HG03354 (cell line): ENCODE measurements at regions not wholly inside any gene's neighbourhood (a gene's known extent, or its start where the extent isn't known, plus 50 kb on each side); places are given as distances from the start of the nearest gene placed in this dataset.

Experiments used
- ATAC-seq: cut with Tn5 transposase; IDR thresholded peaks from one replicate; pipeline ENCODE4 v1.9.1; 2021; ENCODE audit warnings: mild to moderate bottlenecking; ENCODE audit not compliant: unreplicated experiment, poor library complexity, severe bottlenecking

DNA sequence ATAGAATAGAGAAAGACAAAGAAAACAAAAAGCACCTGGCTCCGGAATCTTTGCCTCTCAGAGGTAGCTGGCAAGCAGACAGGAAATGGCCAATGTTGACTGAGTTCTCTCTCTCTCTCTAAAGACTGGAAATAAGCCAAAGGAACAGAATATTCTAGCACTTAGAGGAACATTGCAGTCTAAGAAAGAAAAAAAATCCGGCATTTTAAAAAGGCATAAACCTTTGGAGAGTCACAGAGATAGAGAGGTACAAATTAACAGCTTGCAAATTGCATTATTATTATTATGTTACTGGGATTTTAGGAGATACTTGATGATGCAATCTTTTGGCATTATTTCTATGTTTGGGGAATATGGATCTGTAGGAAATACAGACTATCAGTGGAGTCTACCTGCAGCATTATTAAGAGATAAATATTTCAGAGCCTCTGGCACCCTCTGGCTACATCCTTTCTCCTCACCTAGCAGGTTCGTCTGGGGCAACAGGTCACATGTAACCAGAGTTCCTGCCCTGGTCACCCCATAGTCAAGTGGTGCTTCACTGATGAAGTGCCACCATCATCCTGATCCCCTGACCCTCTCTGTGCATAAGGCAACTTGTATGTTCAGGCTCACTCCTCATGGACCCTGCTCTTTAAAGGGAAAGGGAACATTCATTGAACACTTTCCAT, 318.9 kb upstream of the ACVR2A start:
- ATAC-seq = no peak

DNA sequence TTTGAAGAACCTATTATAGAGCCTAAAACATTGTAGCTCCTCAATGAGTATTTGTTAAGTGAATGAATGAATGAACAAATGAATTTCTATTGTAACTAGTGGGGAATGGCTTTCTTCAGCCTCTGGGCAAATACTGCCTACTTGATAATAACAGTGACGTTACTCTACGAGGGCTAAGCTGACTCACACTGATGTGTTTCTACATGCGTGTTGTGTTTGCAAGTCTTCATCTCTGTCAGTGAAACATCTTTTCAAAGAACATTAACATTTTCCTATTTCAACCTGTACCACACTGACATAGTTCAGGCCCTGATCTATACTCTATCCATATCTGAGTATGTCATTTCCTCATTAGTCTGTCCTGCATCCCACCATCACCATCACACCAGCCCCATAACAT, 319.9 kb upstream of the ACVR2A start:
- ATAC-seq = no peak

DNA sequence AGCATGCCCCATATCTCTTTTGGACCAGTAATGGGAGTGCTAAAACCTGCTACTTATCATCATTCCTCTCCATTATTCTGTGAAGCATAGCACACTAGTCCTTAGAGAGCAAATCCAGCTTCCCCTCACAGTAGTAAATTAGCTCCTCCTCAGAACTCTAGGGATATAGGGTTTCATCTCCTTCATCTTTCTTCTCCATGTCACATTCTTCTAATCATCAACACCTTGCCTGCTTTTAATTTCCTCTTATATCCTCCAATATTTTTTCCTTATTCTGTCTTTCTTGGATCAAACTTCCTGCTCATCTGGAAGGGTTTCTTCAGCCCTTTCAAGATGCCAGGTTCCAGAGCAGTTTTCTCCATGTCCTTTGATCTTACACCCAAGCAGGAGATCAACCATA, 321.4 kb upstream of the ACVR2A start:
- no peak for ATAC-seq

DNA sequence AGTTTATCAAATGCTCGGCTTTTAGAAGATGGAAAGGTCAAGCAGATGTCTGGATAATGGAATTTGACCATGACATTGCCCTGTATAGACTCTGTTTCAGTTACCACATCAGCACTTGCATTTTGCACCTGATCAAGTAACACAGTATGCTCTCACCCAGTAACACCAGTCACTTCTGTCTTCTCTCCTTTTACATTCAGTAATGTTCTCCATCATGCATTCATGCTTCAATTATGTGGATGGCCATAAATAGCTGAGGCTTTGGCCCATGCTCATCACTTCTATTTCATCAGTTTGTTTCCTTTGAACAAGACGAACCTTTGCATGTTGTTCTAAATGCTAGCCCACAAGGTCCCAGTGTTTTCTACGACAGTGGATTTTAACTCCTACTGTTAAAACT, 322.9 kb upstream of the ACVR2A start:
- no peak for ATAC-seq

DNA sequence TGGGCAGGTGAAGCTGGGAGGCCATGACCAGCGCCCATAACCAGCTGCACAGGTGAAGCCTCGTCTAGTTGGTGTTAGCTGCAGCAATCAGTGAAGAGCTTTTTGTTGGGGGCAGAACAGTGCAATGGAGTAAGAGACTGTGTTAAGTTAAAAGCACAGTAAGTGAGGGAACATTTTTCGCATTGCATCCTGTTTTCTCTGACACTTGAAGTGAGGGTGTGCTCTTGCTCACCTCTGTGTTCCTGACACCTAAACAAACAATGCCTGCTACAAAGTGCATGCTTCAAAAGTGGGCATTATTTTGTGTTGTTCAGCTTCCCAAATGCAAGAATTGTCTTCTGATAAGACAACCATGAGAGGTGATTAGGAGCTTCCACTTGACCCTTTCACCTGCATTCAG, 324.0 kb upstream of the ACVR2A start:
- ATAC-seq = no peak

DNA sequence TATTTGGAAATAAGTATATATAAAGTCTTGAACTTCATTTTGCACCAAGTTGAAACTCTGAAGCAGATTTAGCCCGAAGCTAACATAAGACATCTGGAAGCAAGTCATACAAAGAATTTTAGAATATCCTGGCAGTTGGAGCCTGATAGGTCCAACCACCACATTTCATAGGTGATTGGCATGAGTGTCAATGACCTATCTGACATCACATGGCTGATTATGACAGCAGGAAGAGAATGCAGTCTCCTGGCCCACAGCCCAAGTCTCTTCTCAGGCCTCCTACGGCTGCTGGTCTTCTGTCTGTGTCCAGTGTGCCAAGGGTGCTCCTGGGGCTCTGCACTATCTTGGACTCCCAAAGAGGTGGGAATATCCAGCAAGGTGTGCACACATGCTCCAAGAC, 325.7 kb upstream of the ACVR2A start:
- no peak for ATAC-seq

DNA sequence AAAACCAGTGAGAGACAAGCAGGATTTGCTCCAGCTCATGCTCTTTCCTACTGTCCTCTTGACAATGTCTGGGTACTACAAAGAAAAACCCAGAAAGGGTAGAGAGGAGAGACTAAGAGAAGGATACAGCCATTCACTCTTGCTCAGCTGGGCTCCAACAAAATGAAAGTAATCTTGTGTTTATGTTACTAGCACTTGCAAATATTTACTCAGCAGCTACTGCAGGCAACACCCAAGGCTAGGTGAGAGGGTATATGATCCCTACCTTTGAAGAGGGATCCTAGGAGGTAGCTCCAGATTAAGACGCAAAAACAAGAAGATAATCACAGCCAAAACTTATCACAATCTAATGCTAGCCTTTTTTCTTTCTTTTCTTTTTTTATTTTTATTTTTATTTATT, 329.6 kb upstream of the ACVR2A start:
- no peak for ATAC-seq

DNA sequence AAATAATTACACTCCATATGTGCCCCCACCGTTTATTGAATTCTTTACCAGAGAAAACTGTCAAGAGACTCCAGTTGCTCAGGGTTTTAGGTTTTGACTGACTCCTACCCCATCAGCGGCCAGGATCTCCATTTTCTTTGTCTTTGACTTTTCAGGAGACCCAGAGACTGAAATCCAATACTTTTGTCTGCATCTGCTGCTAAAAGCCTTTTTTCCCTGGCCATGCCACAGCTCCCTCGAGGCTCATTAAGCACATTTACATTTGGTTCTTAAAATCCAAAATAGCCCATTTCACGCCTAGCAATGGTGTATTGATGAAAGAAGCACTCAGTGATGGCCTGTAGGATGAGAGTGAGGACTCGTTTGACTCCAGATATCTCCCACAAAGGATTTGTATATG, 332.6 kb upstream of the ACVR2A start:
- no peak for ATAC-seq

DNA sequence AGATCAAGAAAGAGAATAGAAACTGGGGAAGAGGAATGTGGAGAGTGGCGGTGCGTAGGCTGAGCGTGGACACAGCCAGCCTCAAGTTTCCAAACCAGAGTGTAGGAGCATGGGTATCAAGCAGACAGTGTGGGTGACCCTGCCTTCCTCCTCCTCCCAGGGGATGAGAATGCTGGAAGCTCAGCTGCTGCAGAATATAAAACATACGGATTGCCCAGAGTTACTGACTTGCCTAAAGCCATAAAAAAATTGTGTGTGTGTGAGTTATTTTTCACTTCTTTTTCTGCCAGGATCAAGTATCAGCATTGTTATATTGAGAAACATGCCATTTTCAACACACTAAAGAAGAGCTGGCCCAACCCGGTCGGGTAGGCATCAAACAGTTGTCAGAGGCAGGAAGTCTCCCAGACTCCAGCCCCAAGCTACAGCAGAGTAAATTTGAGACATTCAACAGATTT, 333.3 kb upstream of the ACVR2A start:
- ATAC-seq = no peak

DNA sequence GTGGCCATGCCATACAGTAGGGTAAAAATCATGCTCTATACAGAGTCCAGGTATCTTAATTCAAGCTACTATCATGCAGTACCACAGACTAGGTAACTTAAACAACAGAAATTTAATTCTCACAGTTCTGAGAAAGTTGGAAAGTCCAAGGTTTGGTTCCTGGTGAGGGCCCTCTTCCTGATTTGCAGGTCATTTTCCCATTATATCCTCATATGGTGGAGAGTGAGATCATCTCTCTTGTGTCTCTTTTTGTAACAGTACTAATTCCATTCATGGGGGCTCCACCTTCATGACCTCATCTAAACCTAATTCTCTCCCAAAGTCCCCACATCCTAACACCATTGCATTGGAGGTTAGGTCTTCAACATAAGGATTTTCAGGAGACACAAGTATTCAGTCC, 335.0 kb upstream of the ACVR2A start:
- ATAC-seq = no peak

DNA sequence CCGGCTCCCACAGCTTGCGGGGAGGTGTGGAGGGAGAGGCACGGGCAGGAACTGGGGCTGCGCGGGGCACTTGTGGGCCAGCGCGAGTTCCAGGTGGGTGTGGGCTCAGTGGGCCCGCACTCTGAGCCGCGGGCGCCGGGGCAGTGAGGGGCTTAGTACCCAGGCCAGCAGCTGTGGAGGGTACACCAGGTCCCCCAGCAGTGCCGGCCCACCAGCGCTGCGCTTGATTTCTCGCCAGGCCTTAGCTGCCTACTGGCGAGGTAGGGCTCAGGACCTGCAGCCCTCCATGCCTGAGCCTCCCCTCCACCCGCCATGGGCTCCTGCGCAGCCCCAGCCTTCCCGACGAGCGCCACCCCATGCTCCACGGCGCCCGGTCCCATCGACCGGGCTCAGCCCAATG, 337.9 kb upstream of the ACVR2A start:
- ATAC-seq = no peak

DNA sequence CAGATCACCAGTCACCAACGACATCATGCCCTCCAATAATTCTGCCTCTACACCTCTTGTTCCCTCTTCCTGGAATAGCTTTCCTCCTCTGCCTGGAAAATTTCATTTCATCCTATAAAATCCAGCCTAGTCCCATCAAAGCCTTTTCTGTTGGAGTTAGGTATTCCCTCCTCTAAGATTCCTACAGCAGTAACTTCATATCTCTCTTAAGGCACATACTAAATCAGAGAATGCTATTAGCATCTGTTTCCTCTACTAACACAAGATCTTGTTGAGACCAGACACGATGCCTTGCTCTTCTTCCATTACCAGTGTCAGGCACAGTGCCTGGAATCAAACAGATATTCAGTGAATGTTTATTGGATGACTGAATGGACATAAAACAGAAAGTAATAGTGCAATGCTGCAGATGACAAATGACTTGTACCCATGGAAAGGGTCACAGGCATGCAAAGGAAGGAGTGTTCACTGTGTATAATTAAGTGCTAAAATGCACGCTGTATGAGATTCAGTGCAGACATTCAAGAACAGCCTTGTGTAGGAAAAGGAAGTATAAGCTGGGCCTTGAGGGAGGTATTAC, 342.0 kb upstream of the ACVR2A start:
- no peak for ATAC-seq

DNA sequence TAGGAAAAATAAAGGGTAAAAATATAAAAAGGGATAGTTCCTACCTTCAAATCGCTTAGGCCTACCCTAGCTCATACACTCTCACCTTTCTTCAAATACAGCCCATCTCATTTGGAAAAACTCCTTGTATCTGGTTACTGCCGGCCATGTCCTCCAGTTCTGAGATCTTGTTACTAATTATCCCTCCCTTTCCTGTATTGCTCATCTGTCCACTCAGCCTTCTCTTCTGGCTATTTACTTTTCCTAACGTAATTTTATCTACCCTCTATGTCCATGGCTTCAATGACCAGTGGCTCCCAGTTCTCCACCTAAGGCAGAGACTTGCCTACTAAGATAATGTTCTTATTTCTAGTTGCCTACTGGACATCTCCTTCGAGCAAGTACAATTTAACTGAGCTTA, 342.9 kb upstream of the ACVR2A start:
- no peak for ATAC-seq

DNA sequence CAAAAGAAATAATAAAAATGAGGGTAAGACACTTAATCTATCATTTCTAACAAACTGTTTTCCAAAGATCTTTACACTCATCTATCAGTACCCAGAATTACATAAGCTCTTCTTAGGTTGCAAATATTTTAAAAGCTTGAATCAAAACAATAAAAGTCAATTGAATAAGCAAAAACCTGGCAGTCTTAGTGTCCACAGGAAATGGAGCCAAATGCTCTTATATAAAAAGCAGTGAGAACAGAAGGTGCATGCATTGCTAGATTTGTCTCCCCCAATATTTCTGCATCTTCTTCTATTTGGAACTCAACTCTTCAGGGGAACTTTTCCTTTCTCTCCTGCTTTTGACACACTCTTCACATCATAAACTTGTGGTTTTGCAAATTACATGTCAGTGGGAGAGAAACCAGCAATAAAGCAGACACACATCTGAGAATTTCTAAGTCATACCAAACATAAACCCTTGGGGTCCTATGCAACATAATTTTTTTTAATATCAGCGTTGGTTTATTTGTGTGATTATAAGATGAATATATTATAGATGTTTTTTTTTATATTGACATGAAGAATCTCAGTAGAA, 343.9 kb upstream of the ACVR2A start:
- no peak for ATAC-seq

DNA sequence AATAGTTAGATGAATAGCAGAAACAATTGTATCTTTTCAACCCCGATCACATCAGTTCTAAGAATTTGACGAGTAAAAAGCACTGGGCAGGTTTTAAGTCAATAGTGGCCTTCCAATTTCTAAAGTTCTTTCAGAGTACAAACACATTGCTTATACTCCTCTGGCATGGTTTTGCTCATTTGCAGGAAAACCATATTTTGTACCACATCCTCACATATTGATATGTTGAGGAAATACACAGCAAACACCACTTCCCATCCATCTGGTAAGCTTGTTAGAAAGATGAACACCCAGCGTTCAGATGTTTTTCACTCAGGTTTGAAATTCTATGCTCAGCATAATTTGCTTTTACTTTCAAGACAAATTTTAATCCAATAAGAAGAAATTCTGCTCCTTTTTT, 344.6 kb upstream of the ACVR2A start:
- peak; percentile 34 for ATAC-seq

DNA sequence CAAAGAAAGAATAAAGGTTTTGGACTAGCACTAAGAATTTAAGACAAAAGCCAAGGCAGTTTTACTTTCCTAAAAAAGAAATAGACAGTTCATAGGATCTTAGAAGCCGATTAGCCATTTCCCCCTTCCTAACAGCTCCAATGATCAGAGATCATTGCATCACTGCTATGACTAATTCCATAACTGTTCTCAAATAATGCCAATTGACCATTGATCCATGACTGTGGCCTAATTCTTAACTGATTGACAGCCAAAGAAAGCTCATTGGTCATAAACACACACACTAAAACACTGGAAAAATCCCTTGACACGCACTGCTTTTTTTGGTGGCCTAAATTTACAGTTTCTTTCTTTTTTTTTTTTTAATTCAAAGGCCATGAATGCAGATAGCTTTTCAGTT, 345.0 kb upstream of the ACVR2A start:
- ATAC-seq = peak; percentile 84

DNA sequence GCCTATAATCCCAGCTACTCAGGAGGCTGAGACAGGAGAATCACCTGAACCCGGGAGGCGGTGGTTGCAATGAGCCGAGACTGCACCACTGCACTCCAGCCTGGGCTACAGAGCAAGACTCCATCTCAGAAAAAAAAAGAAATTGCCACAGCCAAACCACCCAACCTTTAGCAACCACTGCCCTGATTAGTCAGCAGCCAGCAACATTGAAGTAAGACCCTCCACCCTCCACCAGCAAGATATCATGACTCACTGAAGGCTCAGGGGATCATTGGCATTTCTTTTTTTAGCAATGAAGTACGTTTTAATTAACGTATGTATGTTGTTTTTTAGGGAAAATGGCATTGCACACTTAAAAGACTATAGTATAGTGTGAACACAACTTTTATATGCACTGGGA, 349.1 kb upstream of the ACVR2A start:
- ATAC-seq = no peak

DNA sequence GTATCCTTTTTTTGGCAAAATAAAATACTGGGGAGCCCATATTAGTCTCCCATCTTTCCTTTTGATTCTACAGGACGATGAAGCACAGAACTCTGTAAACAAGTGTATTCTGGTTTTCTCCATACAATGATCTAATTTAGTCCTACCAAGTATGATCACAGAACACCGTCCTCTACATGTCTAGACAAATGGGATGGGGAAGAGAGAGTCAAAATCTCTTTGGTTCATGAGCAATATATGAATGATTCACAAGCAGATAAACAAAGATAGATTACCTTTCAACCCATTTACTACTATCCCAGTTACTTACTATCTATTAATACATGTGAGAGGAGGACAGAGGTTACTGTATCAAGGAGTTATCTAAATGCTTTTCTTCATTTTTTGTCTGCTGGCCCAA, 352.4 kb upstream of the ACVR2A start:
- no peak for ATAC-seq

DNA sequence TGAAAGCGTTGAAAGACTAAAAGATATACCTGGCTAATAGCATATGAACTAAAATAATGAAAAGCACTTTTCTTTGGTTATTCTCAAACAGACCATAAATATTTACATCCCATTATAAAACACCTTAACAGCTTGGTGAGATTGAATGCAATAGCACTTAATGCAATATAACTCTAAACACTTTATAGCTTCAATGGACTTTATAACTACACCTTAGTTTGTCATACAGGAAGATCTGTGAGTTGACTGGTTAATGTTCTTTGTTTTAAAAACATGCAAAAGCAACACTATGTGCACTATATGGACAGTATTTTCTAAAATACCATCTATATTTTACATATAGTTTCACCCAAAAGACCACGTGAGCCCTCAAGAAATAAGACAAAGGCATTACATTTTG, 353.3 kb upstream of the ACVR2A start:
- no peak for ATAC-seq

DNA sequence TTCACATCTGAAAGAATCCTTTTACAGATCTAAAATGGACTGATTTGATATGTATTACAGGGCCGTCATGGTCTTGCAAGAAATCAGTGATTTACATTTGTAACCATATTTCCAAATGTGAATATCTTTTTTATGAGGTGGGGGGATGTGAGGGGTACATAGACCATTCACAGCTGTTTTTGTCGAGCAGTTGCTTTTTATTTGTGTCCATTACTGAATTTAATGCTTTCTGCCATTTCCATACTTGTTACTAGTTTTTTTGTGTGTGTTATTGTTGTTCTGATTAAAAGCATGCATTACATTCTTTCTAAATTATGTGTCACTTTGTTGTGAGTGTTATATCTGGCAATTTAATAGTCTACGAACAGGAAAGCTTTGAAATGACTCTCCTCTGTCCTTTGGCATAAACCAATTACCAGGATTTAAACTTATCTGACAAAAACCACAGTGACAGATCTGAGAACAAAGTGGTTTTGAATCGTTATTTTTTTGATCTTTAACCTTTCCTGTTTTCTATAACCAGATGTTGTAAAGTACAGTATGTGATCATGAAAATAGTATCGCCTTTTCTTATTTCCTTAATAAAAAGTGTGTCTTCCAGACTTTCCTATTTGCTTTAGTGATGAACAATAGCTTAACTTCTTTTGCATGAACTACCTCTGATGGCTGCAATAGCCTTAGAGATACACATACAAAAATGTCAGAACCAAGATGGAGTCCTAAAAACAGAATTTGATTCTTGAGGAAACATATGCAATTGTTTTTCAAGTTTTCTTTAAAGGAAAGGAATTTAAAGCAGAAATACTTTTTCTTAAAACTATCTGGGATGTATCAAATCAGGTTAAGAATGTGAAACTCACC, 354.2 kb upstream of the ACVR2A start:
- no peak for ATAC-seq

DNA sequence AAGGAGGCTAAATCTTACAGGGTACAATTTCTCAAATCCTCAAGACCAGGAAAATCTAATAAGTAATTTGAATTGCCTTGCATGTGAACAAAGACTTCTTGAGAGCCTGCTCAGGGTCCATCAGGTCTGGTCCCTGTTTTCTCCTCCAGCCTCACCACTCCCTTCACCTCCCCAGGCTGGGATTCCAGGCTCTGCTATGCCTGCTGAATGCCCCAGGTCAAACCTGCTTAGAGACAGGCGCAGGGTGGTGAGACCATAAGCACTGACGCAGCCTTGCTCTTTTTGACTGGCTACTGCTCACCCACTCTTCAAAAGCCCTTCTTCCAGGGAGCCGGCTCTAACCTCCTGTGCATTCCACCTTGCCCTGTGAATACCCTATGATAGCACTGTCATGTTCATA, 356.4 kb upstream of the ACVR2A start:
- ATAC-seq = no peak
